ENCODE measurements at regions not wholly inside any gene's neighbourhood (a gene's known extent, or its start where the extent isn't known, plus 50 kb on each side); places are given as distances from the start of the nearest gene placed in this dataset.
"Not testable (repeated sequence)": the region's sequence is repeated elsewhere in the genome, so short reads cannot be mapped to it uniquely, and the experiment has no call there.

DNA sequence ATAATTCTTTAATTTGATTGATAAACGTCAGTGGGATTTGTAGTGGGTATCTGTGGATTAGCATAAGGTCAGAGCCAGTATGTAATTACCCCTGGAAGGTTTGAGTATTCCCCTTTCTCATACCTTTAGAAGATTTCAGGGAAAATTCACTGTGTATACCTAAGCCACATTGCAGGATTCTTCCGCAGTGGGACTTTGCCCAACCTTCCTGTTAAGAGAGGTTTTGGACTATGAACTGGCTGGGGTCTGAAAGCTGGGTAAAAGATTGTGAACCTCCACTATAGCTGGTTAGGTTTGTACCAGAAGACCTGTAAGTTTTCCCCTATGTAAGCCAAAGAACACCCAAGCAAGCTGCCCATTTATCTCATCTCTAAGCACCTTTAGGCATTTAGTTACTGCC, 150.2 kb downstream of the TTC6 start:
- Histone ChIP-seq H3K4me3 (ENCODE audit: low read depth, low read length, poor library complexity, severe bottlenecking) (no peak overlapping the region), H3K9me3 (ENCODE audit: low read depth, low read length, poor library complexity, severe bottlenecking) (no peaks in the 10 kb centered on the region), H3K27me3 (replicated peaks; ENCODE audit: insufficient read depth, low read depth, low read length, poor library complexity) (no peaks in the 10 kb centered on the region), H3K27ac (ENCODE audit: low read depth, low read length, poor library complexity, severe bottlenecking) (no peak overlapping the region), H3K4me1 (ENCODE audit: insufficient read depth, low read length, poor library complexity, severe bottlenecking) (no peaks in the 10 kb centered on the region), H3K36me3 (ENCODE audit: insufficient read depth, low read length, poor library complexity, severe bottlenecking) (no peaks in the 10 kb centered on the region)
- no peak for DNase-seq (ENCODE audit: low spot score)
- CTCF ChIA-PET, result no interaction called here
- intact Hi-C loops (cut with micrococcal nuclease; ENCODE audit: unreplicated experiment), result no loop called here
- TF ChIP-seq, protein P1, sequence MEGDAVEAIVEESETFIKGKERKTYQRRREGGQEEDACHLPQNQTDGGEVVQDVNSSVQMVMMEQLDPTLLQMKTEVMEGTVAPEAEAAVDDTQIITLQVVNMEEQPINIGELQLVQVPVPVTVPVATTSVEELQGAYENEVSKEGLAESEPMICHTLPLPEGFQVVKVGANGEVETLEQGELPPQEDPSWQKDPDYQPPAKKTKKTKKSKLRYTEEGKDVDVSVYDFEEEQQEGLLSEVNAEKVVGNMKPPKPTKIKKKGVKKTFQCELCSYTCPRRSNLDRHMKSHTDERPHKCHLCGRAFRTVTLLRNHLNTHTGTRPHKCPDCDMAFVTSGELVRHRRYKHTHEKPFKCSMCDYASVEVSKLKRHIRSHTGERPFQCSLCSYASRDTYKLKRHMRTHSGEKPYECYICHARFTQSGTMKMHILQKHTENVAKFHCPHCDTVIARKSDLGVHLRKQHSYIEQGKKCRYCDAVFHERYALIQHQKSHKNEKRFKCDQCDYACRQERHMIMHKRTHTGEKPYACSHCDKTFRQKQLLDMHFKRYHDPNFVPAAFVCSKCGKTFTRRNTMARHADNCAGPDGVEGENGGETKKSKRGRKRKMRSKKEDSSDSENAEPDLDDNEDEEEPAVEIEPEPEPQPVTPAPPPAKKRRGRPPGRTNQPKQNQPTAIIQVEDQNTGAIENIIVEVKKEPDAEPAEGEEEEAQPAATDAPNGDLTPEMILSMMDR (conservative IDR thresholded peaks at IDR 0.05; ENCODE audit: low read depth, low read length), result no peak
- no peak for TF ChIP-seq EZH2 (IDR thresholded peaks at IDR 0.05; ENCODE audit: borderline replicate concordance, low read depth, low read length, poor library complexity, severe bottlenecking)
- no TSS peak for BruUV-seq (replicated peaks)
- POLR2A ChIA-PET (ENCODE audit: low non-redundant PET), result no interaction called here

DNA sequence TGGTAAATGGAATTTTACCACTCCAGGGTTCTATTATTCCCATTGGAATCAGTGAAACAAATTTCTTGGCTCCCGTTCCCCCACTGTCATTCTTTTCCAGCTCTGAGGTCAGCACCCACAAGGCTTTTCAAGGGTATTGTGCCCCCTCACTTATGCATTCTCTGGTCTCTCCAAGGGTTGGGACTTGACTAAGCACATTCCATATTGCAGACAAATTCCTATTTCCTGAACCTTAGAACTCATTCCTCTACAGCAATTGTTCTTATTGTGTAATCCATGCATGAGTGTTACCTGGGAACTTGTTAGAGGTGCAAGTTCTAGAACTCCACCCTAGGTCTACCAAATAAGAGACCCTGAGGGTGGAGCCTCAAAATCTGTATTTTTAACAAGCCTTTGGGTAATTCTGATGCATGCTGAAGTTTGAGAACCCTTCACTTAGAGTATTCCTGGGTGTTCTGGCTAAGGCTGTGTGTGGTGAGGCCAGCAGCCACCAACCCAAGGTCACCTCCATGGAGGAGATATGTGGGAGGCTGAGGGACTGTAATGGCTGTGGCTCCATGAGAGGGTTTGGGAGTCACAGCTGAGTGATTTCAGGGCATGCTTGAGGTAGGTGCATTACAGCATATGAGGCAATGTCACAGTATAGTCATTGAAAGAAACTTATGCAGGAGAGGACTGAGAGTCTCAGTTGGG, 150.9 kb downstream of the TTC6 start:
- CTCF ChIA-PET, result no interaction called here
- no TSS peak for BruUV-seq (replicated peaks)

DNA sequence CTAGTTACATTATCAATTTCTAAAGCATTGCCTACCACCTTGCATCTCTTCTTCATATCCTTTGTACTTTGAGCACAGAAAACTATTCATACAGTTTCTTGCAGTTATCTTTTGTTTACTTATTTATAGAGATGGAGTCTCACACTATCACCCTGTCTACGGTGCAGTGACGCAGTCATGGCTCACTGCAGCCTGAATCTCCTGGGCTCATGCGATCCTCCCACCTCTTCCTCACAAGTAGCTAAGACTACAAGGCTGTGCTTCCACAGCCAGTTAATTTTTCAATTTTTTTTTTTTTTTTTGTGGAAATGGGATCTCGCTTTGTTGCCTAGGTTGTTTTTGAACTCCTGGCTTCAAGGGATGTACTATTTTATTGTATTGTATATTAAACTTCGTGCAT, 158.0 kb downstream of the TTC6 start:
- TF ChIP-seq, protein P1 (conservative IDR thresholded peaks at IDR 0.05; ENCODE audit: low read depth, low read length), result no peak
- no peak for TF ChIP-seq EZH2 (IDR thresholded peaks at IDR 0.05; ENCODE audit: borderline replicate concordance, low read depth, low read length, poor library complexity, severe bottlenecking)
- Histone ChIP-seq H3K9me3 (ENCODE audit: low read depth, low read length, poor library complexity, severe bottlenecking) (no peaks in the 10 kb centered on the region), H3K27ac (ENCODE audit: low read depth, low read length, poor library complexity, severe bottlenecking) (no peak overlapping the region), H3K4me3 (ENCODE audit: low read depth, low read length, poor library complexity, severe bottlenecking) (no peak overlapping the region), H3K36me3 (ENCODE audit: insufficient read depth, low read length, poor library complexity, severe bottlenecking) (no peaks in the 10 kb centered on the region), H3K27me3 (replicated peaks; ENCODE audit: insufficient read depth, low read depth, low read length, poor library complexity) (no peaks in the 10 kb centered on the region), H3K4me1 (ENCODE audit: insufficient read depth, low read length, poor library complexity, severe bottlenecking) (no peaks in the 10 kb centered on the region)
- POLR2A ChIA-PET (ENCODE audit: low non-redundant PET), result no interaction called here
- intact Hi-C loops (cut with micrococcal nuclease; ENCODE audit: unreplicated experiment), result no loop called here
- no TSS peak for BruUV-seq (replicated peaks)
- CTCF ChIA-PET, result no interaction called here
- DNase-seq (ENCODE audit: low spot score), result no peak

More for the DNA sequence above, 150.9 kb downstream of the TTC6 start:
- H3K27me3 ChIP-seq (replicated peaks; ENCODE audit: insufficient read depth, low read depth, low read length, poor library complexity), result no peaks in the 10 kb centered on the region
- no peaks in the 10 kb centered on the region for H3K9me3 ChIP-seq (ENCODE audit: low read depth, low read length, poor library complexity, severe bottlenecking)
- intact Hi-C loops (cut with micrococcal nuclease; ENCODE audit: unreplicated experiment), result no loop called here
- no peaks in the 10 kb centered on the region for H3K4me1 ChIP-seq (ENCODE audit: insufficient read depth, low read length, poor library complexity, severe bottlenecking)
- H3K4me3 ChIP-seq (ENCODE audit: low read depth, low read length, poor library complexity, severe bottlenecking), result no peak overlapping the region
- no peak overlapping the region for H3K27ac ChIP-seq (ENCODE audit: low read depth, low read length, poor library complexity, severe bottlenecking)
- TF ChIP-seq EZH2 (IDR thresholded peaks at IDR 0.05; ENCODE audit: borderline replicate concordance, low read depth, low read length, poor library complexity, severe bottlenecking), result no peak
- H3K36me3 ChIP-seq (ENCODE audit: insufficient read depth, low read length, poor library complexity, severe bottlenecking), result no peaks in the 10 kb centered on the region
- DNase-seq (ENCODE audit: low spot score), result no peak
- POLR2A ChIA-PET (ENCODE audit: low non-redundant PET), result no interaction called here

DNA sequence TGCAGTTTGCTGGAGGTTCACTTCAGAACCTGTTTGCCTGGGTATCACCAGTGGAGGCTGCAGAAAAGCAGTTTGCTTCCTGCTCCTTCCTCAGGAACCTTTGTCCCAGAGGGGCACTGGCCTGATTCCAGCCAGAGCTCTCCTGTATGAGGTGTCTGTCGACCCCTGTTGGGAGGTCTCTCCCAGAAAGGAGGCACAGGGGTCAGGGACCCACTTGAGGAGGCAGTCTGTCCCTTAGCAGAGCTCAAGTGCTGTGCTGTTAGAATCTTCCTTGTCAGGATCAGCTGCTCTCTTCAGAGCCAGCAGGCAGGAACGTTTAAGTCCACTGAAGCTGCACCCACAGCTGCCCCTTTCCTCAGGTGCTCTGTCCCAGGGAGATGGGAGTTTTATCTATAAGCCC, 164.8 kb downstream of the TTC6 start:
- H3K9me3 ChIP-seq (ENCODE audit: low read depth, low read length, poor library complexity, severe bottlenecking); CTCF ChIA-PET; POLR2A ChIA-PET (ENCODE audit: low non-redundant PET); H3K36me3 ChIP-seq (ENCODE audit: insufficient read depth, low read length, poor library complexity, severe bottlenecking); BruUV-seq (replicated peaks); H3K27me3 ChIP-seq (replicated peaks; ENCODE audit: insufficient read depth, low read depth, low read length, poor library complexity); H3K4me1 ChIP-seq (ENCODE audit: insufficient read depth, low read length, poor library complexity, severe bottlenecking); H3K27ac ChIP-seq (ENCODE audit: low read depth, low read length, poor library complexity, severe bottlenecking); DNase-seq (ENCODE audit: low spot score); H3K4me3 ChIP-seq (ENCODE audit: low read depth, low read length, poor library complexity, severe bottlenecking); intact Hi-C loops (cut with micrococcal nuclease; ENCODE audit: unreplicated experiment): not testable (repeated sequence)
